ENCODE measurements at regions not wholly inside any gene's neighbourhood (a gene's known extent, or its start where the extent isn't known, plus 50 kb on each side); places are given as distances from the start of the nearest gene placed in this dataset.

DNA sequence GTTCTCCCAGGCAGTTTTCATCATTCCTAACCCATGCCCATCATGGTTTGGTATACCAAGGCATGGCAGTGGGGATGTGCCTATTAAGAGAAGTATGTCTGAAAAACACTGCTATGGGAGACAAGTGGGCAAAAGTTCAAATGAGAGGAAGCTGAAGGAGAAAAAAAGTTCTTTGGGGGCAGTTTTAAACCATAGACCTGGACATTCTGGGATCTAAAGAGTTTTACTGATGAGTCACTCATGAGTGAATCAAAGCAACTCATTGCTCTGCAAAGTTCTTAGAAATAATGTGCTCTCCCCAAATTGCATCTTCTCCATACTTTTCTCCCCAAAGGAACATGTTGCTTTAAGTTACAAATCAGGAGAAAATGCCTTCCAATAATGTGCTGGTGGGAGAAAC lies 256.9 kb upstream of the MTPN start:
- no peak for DNase-seq

GRCh38 chr7:136230210-136230609 lies 253.1 kb upstream of the MTPN start:
- no peak for DNase-seq

DNA sequence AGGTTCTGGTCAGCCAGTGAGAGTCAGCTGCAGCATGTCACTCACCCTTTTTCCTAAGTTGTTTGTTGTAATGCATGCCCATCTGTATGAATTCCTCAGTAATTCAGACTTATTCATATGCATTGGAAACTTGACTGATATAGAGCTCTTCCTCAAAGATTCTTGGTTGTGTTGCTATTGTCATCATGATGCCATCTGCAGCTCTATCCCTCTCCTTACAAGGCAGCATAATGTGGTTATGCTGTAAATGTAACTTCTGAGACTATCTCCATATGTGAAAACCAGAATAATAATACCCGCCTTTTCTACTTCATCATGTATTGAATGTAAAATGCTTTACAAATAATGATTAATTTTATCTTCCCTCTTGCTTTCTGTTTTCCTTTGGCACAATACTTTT lies 252.6 kb upstream of the MTPN start:
- DNase-seq = no peak

DNA sequence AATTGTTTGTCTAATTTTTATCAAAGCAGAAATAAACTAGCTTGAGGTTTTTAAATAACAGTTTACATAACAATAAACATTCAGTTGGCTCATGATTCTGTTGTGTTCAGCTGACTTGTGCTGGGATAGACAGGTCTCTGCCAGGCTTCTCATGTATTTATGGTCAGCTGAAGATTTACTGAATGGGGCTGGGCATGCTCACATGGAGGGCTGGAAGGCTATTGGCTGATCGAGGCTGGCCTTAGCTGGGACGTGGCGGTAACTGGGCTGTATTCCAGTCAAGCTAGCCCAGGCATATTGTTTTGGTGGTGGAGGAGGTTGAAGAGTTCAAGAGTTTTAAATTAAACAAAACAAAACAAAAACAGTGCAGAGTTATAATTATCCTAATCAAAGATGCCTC lies 251.0 kb upstream of the MTPN start:
- no peak for DNase-seq

DNA sequence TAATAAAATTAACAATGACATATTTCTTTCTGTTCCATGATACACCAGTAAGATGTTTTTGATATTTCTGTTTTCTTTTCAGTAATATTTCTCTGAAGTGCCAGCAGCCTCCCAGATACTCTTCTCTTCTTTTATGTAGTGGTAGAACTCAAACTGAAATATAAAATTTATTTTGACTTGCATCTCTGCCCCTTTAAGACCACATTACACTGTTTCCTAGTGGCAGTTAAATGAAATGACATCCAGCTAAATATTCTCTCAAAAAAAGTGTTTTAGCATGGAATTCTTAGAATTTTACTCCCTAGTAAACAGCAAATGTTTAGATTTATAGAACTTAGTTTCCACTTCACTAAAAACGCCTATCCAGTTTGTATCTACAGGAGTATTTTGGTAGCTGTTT lies 237.2 kb upstream of the MTPN start:
- no peak for DNase-seq

DNA sequence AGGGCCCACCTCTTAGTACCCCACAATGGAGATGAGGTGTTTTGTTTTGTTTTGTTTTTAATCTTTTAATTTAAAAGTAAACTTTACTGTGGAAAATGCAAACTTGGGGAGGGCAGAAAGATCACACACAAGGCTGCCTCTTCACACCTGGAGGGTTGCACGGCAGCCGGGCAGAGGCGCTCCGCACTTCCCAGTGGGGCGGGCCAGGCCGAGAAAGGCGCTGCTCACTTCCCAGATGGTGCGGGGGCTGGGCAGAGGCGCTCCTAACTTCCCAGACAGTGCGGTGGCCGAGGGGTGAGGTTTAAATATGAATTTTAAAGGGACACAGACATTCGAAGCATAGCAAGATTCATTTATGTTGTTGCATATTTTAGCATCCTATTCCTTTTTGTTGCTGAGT lies 235.9 kb upstream of the MTPN start:
- no peak for DNase-seq

DNA sequence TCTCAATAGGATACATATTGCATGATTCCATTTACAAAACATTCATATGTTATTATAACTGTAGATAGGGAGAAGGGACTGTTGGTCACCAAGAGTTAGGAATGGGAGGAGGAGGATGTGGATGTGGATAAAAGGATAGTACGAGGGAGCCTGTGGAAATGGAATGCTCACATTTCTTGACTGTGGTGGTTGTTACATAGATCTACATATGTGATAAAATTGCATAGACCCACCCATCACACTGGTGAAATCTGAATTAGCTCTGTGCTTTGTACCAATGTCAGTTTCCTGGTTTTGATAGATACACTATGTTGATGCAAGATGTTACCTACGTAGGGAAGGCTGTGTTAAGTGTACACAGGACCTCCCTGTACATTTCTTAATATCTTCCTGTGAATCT lies 233.5 kb upstream of the MTPN start:
- no peak for DNase-seq

- DNase-seq = no peak
These were observed 232.9 kb upstream of the MTPN start for GRCh38 chr7:136210079-136210478.

DNA sequence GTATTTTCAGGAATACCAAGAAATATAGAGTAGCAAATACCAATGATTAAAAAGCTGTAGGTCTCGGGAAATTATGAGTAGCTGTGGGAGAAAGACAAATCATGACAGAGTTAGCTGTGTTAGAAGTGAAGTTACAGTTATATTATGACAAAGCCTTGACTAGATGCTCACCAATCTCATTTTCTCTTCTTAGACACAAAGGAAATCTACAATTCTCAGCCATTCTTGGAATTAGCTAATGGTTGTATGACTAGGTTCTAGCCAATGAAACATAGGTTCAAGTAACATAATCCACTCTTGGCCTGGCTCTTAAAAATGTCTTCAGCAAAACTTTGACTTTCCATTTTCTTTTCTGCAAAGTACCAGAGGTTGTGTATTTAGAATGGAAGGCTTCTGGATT lies 228.8 kb upstream of the MTPN start:
- DNase-seq = no peak

GRCh38 chr7:136198168-136198567 lies 221.0 kb upstream of the MTPN start:
- DNase-seq = no peak

DNA sequence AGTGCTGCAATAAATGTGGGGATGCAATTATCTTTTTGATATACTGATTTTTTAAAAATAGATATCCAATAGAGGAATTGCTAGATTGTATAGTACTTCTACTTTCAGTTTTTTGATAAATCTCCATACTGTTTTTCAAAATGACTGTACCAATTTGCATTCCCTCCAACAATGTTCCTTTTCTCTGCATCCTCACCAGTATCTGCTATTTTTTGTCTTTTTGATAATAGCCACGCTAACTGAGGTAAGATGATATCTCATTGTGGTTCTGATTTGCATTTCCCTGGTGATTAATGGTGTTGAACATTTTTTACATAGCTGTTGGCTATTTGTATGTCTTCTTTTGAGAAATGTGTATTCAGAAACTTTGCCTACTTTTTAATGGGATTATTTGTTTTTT lies 217.7 kb upstream of the MTPN start:
- no peak for DNase-seq

DNA sequence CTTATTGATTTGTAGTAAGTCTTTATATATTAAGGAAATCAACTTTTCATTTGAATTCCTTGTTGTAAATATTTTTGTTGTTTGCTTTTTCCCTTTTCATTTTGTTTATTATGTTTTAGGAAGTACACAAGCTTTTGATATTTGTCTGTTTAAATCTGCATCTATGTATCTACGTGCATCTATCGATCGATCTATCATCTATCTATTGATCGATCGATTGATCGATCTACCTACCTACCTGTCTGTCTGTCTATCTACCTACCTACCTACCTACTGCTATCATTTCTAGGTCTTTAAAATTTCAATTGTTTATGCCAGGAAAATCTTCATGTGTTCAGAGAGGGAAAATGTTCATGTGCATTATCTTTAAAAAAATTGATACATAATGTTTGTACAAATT lies 216.8 kb upstream of the MTPN start:
- no peak for DNase-seq

GRCh38 chr7:136189506-136189998 lies 212.4 kb upstream of the MTPN start:
- DNase-seq = no peak

- DNase-seq = no peak
These were observed 209.1 kb upstream of the MTPN start for GRCh38 chr7:136186281-136186680.

- DNase-seq = no peak
These were observed 207.6 kb upstream of the MTPN start for GRCh38 chr7:136184719-136185118.

DNA sequence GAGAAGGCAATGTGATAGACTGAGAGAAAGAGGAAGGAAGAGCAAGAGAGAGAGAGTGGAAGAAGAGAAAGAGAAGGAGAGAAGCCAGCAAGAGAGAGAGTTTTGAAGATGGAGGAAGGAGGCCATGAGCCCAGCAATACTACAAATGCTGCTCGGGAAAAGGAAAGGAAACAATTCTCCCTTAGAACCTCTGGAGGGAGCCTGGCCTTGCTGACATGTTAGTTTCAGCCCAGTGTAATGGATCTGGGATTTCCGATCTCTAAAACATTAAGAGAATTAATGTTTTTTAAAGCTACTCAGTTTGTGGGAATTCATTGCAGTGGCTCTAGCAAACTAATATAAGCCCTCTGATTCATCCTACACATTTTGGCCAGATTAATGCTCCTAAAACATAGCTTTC lies 206.8 kb upstream of the MTPN start:
- no peak for DNase-seq

DNA sequence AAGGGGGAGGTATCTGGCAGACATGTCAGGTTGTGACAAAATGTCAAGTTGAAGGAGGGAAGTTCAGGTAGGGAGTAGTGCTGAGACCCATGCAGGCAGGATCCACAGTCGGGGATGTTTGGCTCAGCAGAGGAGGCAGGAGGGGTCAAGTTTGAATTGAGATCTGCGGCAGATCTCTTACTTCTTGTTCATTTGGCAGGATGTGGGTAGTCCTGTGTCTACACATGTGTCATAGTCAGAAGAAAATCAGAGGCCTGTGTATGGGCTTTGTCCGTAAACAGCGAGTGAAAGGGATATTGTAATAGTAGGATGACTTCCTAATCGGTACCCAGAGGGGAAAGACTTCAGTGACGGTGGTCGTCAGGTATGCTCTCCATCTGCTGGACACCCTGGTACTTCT lies 203.8 kb upstream of the MTPN start:
- no peak for DNase-seq

GRCh38 chr7:136179851-136180721 lies 202.9 kb upstream of the MTPN start:
- no peak for DNase-seq

- no peak for DNase-seq
These were observed 202.0 kb upstream of the MTPN start for GRCh38 chr7:136179154-136179553.

DNA sequence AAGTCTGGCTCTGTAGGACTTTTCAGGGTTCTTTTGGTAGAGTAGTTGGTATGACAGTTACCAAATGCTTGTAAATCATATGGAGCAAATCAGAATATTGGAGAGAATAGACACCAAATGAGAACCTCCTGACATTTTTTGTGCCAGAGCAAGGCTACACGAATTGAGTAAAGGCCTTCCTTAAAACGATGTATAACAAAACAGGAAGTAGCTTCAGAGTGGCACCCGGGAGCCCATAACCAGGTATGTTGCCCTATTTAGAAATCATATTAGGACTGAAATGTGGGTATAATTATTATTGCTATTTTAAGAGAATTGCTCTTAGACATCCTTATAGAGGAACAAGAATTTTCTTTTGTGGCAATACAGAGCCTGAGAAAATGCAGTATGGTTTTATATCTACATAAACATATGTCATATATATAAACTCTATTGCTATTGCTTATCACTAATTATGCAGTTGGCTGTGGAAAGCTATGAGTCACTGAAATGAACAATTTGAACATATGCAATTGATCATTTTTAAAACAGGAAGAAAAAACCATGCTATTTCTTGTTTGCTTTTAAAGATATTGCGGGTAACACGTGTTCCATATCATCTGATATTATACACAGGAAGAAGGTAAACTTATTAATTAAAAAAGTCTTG lies 197.4 kb upstream of the MTPN start:
- no peak for DNase-seq

GRCh38 chr7:136173874-136174273 lies 196.7 kb upstream of the MTPN start:
- DNase-seq = no peak

DNA sequence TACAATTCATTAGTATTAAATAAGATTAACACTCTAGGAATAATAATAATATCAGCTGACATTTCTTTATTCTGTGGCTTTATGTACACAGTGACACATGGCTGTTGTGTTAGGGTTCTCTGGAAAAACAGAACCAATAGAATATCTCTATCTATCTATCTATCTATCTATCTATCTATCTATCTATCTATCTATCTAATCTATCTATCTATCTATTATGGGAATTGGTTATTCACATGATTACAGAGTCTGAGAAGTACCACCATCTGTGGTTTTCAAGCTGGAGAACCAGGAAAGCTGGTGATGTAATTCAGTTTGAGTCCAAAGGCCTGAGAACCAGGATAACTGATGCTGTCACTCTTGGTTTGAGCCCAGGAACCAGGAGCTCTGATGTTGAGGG lies 194.1 kb upstream of the MTPN start:
- DNase-seq = no peak

- no peak for DNase-seq
These were observed 191.7 kb upstream of the MTPN start for GRCh38 chr7:136168821-136169220.

- no peak for DNase-seq
These were observed 190.8 kb upstream of the MTPN start for GRCh38 chr7:136167991-136168390.

DNA sequence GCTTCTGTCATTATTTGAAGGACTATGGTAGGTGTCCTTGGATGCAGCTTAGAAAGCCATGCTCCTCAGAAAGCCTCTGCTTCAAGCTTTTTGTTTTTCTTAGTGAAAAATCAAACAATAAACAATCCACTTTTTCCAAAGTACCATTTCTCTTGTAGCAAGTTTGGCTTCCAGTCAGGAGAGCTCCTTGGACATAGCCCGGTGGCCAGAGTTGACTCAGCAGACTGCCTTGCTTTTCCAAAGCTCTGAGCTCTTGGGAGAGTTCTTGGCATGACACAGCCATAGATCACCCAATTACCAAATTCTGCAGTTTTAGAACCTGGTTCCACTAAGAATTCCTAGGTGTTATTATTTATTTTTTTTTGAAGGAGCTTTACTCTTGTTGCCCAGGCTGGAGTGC lies 189.4 kb upstream of the MTPN start:
- no peak for DNase-seq

Data from activated T-cell treated with anti-CD3 and anti-CD28 coated beads for 4 hours (primary cell).